Endothelial cell of umbilical vein (primary cell): ENCODE measurements at regions not wholly inside any gene's neighbourhood (a gene's known extent, or its start where the extent isn't known, plus 50 kb on each side); places are given as distances from the start of the nearest gene placed in this dataset.

Experiments used
- BruUV-seq: library from RNA; stranded (reverse); fragments of 400-500 nt; replicated peaks from 2 replicates; lab custom pipeline; 2021; lab: Mats Ljungman, UMichigan
- CTCF ChIA-PET: fragments of 300-600, 350-600 bp; sonication (Branson Sonifier 250); formaldehyde crosslinking; loops from one replicate; lab custom pipeline; 2021; ENCODE audit warnings: antibody characterized with exemption, inconsistent platforms; lab: Charles Lee
- POLR2A ChIA-PET: fragments of 300-600, 350-600 bp; sonication (Branson Sonifier 250); formaldehyde crosslinking; loops from one replicate; lab custom pipeline; 2021; ENCODE audit warnings: antibody characterized with exemption, inconsistent platforms; lab: Charles Lee
- DNase-seq: peaks from one replicate; pipeline ENCODE4 v3.0.0-alpha.2; 2011; ENCODE audit warnings: low read depth, low spot score
- FAIRE-seq: peaks from 2 replicates; lab custom pipeline; 2011; peaks lifted over from hg19 to GRCh38; lab: Jason Lieb, UNC
- H2AFZ ChIP-seq: 2 replicates; pipeline ENCODE4 v1.6.0; 2012; ENCODE audit warnings: low read depth, low read length, control low read depth, inconsistent platforms
- H3K27ac ChIP-seq: 2 replicates; pipeline ENCODE4 v1.5.1; 2011; ENCODE audit warnings: low read depth, mild to moderate bottlenecking, control low read depth, low read length, moderate library complexity; ENCODE audit not compliant: insufficient read depth
- H3K27me3 ChIP-seq, 2 experiments: 2 replicates each; pipeline versions ENCODE4 v1.6.0 to v1.6.1; 2011; ENCODE audit warnings: low read length in 2 of 2, mixed read lengths in 1 of 2; ENCODE audit not compliant: control insufficient read depth in 2 of 2, insufficient read depth in 2 of 2
- H3K36me3 ChIP-seq, 2 experiments: 2 replicates in 1 of 2; 3 replicates in 1 of 2; pipeline ENCODE4 v1.5.1; 2011; ENCODE audit warnings: low read length in 2 of 2, mild to moderate bottlenecking in 1 of 2, moderate library complexity in 1 of 2; ENCODE audit not compliant: control insufficient read depth in 2 of 2, insufficient read depth in 2 of 2; ENCODE audit errors: extremely low read depth in 1 of 2
- H3K4me1 ChIP-seq: 3 replicates; pipeline ENCODE4 v1.5.1; 2011; ENCODE audit warnings: mild to moderate bottlenecking, low read length; ENCODE audit not compliant: control insufficient read depth, insufficient read depth; ENCODE audit errors: extremely low read depth
- H3K4me2 ChIP-seq: 2 replicates; pipeline ENCODE4 v1.6.1; 2011; ENCODE audit warnings: low read length, control low read depth, mixed read lengths; ENCODE audit not compliant: insufficient read depth
- H3K4me3 ChIP-seq, 3 experiments: fragments of 200-600 bp in 1 of 3; sonication (generic), shearing (Covaris generic) in 1 of 3; replicated peaks in 1 of 3; 2 replicates each; pipeline ENCODE4 v1.5.1; 2011 to 2016; ENCODE audit warnings: control low read depth in 3 of 3, low read length in 3 of 3, mild to moderate bottlenecking in 2 of 3, inconsistent platforms in 1 of 3, low read depth in 1 of 3, moderate library complexity in 1 of 3; ENCODE audit not compliant: insufficient read depth in 1 of 3
- H3K79me2 ChIP-seq: 2 replicates; pipeline ENCODE4 v1.6.0; 2012; ENCODE audit warnings: low read length, inconsistent platforms; ENCODE audit not compliant: control insufficient read depth, insufficient read depth
- H3K9ac ChIP-seq: replicated peaks from 2 replicates; pipeline ENCODE3; 2011; ENCODE audit warnings: low read length, control low read depth; ENCODE audit not compliant: insufficient read depth; ENCODE audit errors: extremely low read depth
- H3K9me1 ChIP-seq: replicated peaks from 3 replicates; pipeline ENCODE4 v1.6.0; 2011; ENCODE audit warnings: mild to moderate bottlenecking, low read length; ENCODE audit not compliant: control insufficient read depth, insufficient read depth; ENCODE audit errors: extremely low read depth
- H3K9me3 ChIP-seq: replicated peaks from 2 replicates; pipeline ENCODE4 v1.5.1; 2012; ENCODE audit warnings: low read length, inconsistent platforms; ENCODE audit not compliant: control insufficient read depth, insufficient read depth
- H4K20me1 ChIP-seq: replicated peaks from 2 replicates; pipeline ENCODE3; 2011; ENCODE audit warnings: mild to moderate bottlenecking, low read length; ENCODE audit not compliant: control insufficient read depth, insufficient read depth; ENCODE audit errors: extremely low read depth
- EZH2 ChIP-seq: IDR thresholded peaks from 2 replicates; pipeline ENCODE4 v1.6.1; 2012; ENCODE audit warnings: borderline replicate concordance, low read depth, mild to moderate bottlenecking, moderate library complexity, low read length, inconsistent platforms; ENCODE audit not compliant: severe bottlenecking
- FOS ChIP-seq: IDR thresholded peaks from 2 replicates; pipeline ENCODE4 v1.6.1; 2011; ENCODE audit warnings: mild to moderate bottlenecking, low read length, moderate library complexity, borderline replicate concordance; ENCODE audit not compliant: insufficient read depth
- GATA2 ChIP-seq: IDR thresholded peaks from 2 replicates; pipeline ENCODE4 v1.7.0; 2011; ENCODE audit warnings: low read depth, mild to moderate bottlenecking, moderate library complexity, mixed read lengths, low read length; ENCODE audit not compliant: insufficient read length, insufficient read depth
- JUN ChIP-seq: IDR thresholded peaks from 2 replicates; pipeline ENCODE4 v1.6.1; 2011; ENCODE audit warnings: borderline replicate concordance, low read depth; ENCODE audit not compliant: insufficient read length, insufficient read depth
- MYC ChIP-seq: IDR thresholded peaks from one replicate; pipeline ENCODE4 v1.6.1; 2011; ENCODE audit warnings: mild to moderate bottlenecking, low read depth, low read length
- POLR2A ChIP-seq: IDR thresholded peaks from 2 replicates; pipeline ENCODE4 v1.6.1; 2012; ENCODE audit warnings: low read depth, mild to moderate bottlenecking, control low read depth, low read length
- POLR2AphosphoS5 ChIP-seq: IDR thresholded peaks from 2 replicates; pipeline ENCODE4 v1.6.1; 2012; ENCODE audit warnings: low read depth, mild to moderate bottlenecking, control low read depth, low read length, moderate library complexity; ENCODE audit not compliant: insufficient read depth
- dilution Hi-C: fragments of 300-500 bp; cut with MboI; formaldehyde crosslinking; loops from one replicate; pipeline ENCODE4 v1.15.0; 2019; ENCODE audit warnings: low sequenced_read_pairs; ENCODE audit not compliant: extremely low pct_ligation_motif_present
- intact Hi-C: fragments of 100-400 bp; cut with micrococcal nuclease; formaldehyde crosslinking; loops from one replicate; pipeline ENCODE4 v1.10.0; 2022
- TF ChIP-seq, protein P1 (sequence below), 2 donors: IDR thresholded peaks; 1 replicate in 1 of 2; 2 replicates in 1 of 2; pipeline ENCODE4 v1.5.1; 2011; ENCODE audit warnings: low read length in 2 of 2, mild to moderate bottlenecking in 2 of 2, moderate library complexity in 2 of 2, control low read depth in 1 of 2, inconsistent platforms in 1 of 2, low read depth in 1 of 2; ENCODE audit not compliant: insufficient read depth in 1 of 2; ENCODE audit errors: extremely low read depth in 1 of 2
- TF ChIP-seq, protein P2 (sequence below): IDR thresholded peaks from 2 replicates; pipeline ENCODE4 v1.6.1; 2011; ENCODE audit not compliant: insufficient read depth, insufficient read length

DNA sequence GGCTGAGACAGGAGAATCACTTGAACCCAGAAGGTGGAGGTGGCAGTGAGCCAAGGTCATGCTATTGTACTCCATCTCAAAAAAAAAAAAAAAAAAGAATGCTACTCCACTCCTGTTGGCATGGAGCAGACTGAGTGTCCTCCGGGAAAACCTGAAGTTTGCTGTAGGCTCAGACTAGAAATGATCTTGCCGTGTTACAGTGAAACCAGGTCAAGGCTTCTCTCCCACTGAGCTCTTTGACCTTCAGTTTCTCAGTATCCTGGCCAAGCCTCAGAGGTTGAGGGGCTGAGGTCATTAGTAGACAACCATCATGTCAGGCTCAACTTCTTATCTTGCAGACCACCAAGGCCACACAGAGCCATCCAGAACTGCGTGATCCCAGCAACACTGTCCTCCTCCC lies 348.6 kb upstream of the ZNF32 start:
- no peaks in the 10 kb centered on the region for H4K20me1 ChIP-seq
- H3K27ac ChIP-seq = no peak overlapping the region
- no peak overlapping the region for H2AFZ ChIP-seq
- CTCF ChIA-PET = no interaction called here
- H3K9ac ChIP-seq = no peak overlapping the region
- H3K9me3 ChIP-seq = no peaks in the 10 kb centered on the region
- POLR2A ChIA-PET = no interaction called here
- intact Hi-C loops = no loop called here
- no peaks in the 10 kb centered on the region for H3K9me1 ChIP-seq
- no peak for FAIRE-seq
- dilution Hi-C loops = no loop called here
- no TSS peak for BruUV-seq
- TF ChIP-seq, protein P1, sequence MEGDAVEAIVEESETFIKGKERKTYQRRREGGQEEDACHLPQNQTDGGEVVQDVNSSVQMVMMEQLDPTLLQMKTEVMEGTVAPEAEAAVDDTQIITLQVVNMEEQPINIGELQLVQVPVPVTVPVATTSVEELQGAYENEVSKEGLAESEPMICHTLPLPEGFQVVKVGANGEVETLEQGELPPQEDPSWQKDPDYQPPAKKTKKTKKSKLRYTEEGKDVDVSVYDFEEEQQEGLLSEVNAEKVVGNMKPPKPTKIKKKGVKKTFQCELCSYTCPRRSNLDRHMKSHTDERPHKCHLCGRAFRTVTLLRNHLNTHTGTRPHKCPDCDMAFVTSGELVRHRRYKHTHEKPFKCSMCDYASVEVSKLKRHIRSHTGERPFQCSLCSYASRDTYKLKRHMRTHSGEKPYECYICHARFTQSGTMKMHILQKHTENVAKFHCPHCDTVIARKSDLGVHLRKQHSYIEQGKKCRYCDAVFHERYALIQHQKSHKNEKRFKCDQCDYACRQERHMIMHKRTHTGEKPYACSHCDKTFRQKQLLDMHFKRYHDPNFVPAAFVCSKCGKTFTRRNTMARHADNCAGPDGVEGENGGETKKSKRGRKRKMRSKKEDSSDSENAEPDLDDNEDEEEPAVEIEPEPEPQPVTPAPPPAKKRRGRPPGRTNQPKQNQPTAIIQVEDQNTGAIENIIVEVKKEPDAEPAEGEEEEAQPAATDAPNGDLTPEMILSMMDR (IDR thresholded peaks at IDR 0.05; ENCODE audit: extremely low read depth in 1 of 2, insufficient read depth in 1 of 2, low read depth in 1 of 2, low read length in 2 of 2) = no peak
- TF ChIP-seq FOS = no peak
- TF ChIP-seq MYC = no peak
- no peak for TF ChIP-seq GATA2
- TF ChIP-seq, protein P2, sequence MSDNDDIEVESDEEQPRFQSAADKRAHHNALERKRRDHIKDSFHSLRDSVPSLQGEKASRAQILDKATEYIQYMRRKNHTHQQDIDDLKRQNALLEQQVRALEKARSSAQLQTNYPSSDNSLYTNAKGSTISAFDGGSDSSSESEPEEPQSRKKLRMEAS = no peak
- no peak for TF ChIP-seq JUN
- no peak for TF ChIP-seq POLR2A
- no peak for TF ChIP-seq EZH2
- no peak for TF ChIP-seq POLR2AphosphoS5
- DNase-seq = no peak
- no peak overlapping the region for H3K4me2 ChIP-seq
- H3K79me2 ChIP-seq = no peaks in the 10 kb centered on the region
- no peaks in the 10 kb centered on the region for H3K36me3 ChIP-seq
- H3K27me3 ChIP-seq = no peaks in the 10 kb centered on the region
- no peaks in the 10 kb centered on the region for H3K4me1 ChIP-seq
- no peak overlapping the region for H3K4me3 ChIP-seq
